GM18867 (cell line): ENCODE measurements at regions not wholly inside any gene's neighbourhood (a gene's known extent, or its start where the extent isn't known, plus 50 kb on each side); places are given as distances from the start of the nearest gene placed in this dataset.

Source experiments
- ATAC-seq: cut with Tn5 transposase; IDR thresholded peaks from one replicate; pipeline ENCODE4 v1.9.1; 2021; ENCODE audit warnings: mild to moderate bottlenecking, moderate library complexity; ENCODE audit not compliant: unreplicated experiment

- no peak for ATAC-seq
Measured at GRCh38 chr1:5480906-5481305, 511.3 kb downstream of the NPHP4 start.

DNA sequence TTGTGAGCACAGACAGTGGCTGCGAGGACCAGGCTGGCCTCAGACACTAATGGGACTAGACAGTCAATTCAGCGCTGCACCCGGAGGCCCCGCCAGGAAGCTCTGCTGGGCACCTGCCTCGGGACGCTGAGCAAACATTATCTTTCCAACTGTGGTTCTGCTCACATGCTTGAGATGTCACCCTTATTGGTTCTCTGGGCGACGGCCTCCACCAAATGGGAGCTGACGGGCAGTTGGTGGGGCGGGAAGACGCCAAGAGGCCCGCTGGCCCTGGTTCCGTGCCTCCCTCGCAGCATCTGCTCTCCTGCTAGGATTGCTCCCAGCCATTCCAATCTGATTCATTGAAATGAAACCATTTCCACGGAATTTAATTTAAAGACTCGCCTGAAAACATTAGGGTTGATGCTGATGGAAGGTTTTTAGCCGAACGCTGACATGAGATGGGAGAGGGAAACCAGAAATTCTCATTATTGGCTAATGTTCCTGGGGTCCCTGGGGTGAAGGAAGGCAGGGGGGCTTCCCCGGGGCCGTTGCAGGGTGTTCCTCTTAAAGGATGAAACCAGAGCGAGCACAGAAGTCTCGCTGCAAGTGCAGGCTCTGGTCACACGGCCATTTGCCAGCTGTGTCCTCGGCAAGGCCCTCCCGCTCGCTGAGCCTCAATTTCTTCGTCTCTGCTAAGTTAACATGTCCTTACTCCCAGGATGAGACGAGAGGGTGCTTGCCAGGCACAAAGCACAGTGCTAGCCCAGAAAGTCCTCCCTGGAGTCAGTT, 512.2 kb downstream of the NPHP4 start:
- no peak for ATAC-seq

DNA sequence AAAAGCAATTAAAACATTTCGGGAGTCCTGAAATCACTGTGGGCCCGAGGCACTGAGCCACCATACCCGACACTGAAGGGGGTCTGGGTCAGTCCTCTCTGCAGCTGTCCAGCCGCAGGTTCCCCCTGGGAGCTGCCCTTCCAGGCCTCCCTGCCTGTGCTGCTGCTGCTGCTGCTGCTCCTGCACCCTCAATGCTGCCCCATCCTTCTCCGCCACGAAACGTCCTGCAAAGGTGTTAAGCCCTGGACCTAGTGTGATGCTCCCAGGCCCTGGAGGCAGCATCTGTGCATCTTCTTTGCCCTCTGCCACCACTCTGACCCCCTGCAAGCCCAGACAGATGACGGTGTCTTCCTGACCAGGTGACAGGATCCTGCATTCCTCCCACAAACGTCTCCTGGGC, 513.3 kb downstream of the NPHP4 start:
- ATAC-seq: no peak

DNA sequence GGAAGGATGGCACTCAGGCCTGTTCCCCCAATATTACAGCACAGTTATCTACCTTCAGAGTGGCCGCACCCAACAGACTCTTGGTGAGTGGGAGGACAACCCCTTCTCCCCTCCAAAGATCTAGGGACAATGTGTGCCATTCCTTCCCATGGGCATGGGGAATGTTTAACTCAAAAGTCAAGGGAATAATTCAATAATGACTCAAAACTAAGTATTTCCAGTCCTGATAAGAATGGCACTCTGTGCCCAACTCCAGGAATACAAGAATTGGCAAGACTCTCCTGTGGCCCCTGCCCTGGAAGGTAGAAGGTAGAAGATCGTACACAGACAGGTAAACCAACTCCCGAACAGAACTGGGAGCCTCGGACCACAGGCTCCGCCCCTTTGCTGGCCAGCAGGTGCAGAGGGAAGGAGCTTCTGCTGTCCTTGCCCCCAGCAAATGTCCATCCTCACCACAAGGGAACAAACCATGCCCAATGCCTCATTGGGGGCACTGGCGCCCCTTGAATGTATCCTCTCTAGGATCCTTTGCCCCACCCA, 514.0 kb downstream of the NPHP4 start:
- no peak for ATAC-seq

DNA sequence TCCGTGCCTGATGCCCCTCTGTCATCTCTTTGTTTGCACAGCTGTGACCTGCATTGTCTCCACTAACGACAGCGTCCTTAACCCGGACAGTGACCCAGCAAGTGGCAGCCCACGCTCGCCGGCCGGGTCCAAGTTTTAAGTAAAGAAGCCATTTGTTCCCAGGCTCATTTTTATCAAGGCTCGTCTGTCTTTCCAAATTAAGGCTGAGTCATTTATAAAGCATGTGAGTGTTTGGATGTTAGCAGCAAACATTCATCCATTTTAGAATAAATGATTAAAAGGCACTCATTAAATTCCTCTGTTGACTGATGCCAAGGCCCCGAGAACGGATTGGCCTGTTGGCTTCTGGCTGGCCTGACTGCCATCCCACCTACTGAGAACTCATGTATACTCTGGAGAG, 514.5 kb downstream of the NPHP4 start:
- ATAC-seq: no peak

DNA sequence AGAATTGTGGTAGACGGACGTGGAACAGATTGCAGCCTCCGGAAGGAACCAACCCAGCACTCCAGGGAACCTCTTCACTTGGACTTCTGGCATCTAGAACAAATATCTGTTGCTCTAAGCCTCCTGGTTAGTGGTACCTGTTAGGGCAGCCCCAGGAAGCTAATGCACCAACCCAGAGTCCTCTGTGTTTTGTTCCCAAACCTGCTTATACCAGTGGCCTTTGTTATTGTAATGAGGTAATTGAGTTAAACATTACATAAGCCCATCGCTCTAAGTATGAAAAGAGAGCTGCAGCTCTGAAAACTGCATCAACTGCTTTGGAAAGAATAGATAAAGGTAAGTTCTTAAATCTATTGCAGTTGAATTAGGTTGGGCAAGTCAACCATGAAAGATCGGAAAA, 516.7 kb downstream of the NPHP4 start:
- no peak for ATAC-seq

DNA sequence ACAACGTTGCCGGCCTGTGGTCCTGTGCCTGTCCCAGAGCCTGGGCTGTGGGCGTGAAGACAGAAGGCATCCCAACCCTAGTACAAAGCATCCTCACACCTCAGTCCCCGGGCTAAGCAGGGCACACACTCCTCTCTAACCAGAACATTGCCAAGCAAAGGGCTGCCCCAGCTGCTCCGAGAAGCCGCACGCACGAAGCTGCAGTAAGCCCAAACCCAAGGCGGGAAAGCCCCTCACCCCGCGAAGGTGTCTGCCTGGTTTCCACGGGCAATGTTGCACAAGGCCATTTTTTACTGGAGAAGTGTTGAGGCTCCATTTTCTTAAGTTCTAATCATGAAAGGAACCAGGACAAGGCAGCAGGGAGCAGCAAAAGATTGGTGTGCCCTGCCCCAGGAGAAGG, 519.0 kb downstream of the NPHP4 start:
- ATAC-seq: no peak

- ATAC-seq: no peak
Measured at GRCh38 chr1:5466487-5466886, 525.7 kb downstream of the NPHP4 start.

- no peak for ATAC-seq
Measured at GRCh38 chr1:5465281-5465711, 526.9 kb downstream of the NPHP4 start.

GRCh38 chr1:5464366-5464765, 527.9 kb downstream of the NPHP4 start:
- ATAC-seq: no peak

DNA sequence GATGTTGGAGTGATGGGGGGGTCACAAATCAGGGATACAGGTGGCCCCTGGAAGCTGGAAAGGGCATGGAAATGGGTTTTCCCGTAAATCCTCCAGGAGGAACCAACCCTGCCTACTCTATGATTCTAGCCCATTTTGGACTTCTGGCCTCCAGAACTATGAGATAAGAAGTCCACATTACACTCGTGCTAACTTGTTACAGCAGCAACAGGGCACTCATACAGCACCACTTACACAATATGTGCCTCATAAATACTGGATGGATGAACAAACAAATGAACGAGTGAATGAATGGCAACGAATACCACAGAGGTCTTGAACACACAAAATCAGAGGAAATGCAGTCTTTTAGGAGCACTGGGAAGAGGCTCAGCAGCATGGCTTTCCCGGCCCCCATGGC, 531.3 kb downstream of the NPHP4 start:
- no peak for ATAC-seq

GRCh38 chr1:5459839-5460610, 532.2 kb downstream of the NPHP4 start:
- ATAC-seq: no peak

- ATAC-seq: no peak
Measured at GRCh38 chr1:5458248-5458647, 534.0 kb downstream of the NPHP4 start.

- no peak for ATAC-seq
Measured at GRCh38 chr1:5456090-5456811, 536.0 kb downstream of the NPHP4 start.

DNA sequence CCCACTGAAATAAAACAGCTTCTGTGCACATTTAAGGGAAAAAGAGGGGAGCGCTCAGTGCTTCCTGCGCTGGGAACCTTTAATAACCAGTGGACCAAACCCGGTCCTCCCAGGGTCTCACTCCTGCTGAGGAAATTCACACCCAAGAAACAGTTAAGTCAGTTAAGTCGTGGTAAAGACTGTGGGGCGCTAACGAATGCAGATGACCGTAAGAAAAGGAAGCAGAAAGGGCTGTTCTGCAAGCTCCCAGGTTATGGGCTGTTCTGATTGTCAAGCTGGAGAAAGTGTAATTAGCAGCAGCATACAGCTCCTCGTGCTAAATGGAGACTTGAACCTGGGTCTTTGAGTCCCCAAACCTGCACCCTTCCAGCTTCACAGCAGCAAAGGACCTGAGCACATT, 536.6 kb downstream of the NPHP4 start:
- no peak for ATAC-seq

DNA sequence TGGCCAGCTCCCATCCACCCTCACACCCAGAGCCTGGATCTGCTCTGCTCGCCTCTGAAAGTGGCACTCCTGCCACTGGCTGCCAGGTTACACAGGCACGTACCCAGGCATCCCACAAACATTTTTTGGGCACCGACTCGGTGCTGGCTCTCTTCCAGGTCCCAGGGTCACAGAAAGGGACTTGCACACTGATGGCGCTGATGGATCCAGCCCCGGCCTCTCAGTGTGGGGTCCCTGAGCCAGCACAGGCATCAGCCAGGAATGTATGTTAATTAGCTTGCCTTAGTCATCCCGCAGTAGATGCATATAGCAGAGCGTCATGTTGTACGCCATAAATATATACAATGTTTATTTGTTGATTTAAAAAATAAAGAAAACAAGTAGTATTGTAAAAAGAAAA, 537.2 kb downstream of the NPHP4 start:
- no peak for ATAC-seq

DNA sequence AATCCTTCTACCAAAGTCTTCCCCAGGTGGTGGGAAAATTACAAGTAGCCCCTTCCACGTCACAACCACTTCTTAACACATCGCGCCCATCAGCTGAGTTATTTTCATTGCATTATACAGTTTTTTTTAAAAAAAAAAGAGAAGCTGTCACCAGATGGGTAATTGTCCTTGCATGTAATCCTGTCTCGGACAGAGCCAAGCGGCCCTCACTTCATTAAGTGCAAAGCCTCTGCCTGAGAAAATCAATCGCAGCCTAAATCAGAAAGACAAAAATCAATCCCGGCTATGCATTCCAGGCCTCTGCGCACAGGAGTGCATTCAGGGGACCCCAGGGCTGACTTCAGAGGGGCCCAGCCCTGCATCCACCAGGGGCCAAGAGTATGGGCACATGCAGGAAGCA, 538.9 kb downstream of the NPHP4 start:
- ATAC-seq: no peak

DNA sequence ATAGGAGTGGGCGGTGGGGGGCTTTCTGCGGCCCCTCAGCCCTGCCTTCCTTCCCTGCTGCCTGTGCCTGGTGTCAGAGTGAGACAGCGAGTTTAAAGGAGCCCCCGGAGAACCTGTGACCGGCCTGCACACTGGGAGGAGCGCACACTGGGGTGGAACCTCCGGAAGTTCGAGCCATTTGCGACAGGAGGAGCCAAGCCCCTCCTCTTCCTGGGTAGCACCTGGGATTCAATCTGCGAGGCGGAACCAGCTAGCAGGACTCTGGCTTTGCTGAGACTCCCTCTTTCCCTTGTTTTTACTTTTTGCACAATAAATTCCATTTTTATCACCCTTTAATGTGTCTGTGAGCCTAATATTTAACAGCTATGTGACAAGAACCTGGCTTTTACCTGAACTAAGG, 540.6 kb downstream of the NPHP4 start:
- ATAC-seq: no peak

GRCh38 chr1:5448486-5448885, 543.7 kb downstream of the NPHP4 start:
- ATAC-seq: no peak

DNA sequence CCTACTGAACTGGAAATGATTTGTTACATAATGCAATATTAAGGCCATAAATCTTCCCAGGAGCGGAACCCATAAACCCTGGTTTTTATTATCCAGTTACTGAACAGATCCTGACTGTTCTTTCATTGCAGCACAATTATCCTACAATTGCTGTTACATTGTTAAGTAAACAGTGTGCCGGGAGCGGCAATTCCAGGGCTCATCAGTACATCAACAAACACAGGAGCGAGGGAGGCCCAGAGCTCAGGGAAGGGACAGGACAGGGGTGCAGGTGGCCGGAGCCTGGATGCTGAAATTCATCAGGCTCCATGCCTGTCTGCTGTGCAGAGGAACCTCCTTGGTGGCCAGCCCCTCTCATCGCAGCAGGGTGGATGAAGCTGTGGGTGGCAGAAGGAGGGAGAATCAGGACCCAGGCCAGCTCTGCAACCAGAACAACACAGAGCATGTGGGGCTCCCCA, 544.7 kb downstream of the NPHP4 start:
- no peak for ATAC-seq

- ATAC-seq: no peak
Measured at GRCh38 chr1:5444396-5444795, 547.8 kb downstream of the NPHP4 start.
